ENCODE measurements at regions not wholly inside any gene's neighbourhood (a gene's known extent, or its start where the extent isn't known, plus 50 kb on each side); places are given as distances from the start of the nearest gene placed in this dataset.

GRCh38 chr4:58477950-58478349, 1367.8 kb upstream of the IGFBP7 start:
- Histone ChIP-seq H3K27ac (no peak overlapping the region), H3K9me3 (no peaks in the 10 kb centered on the region), H3K4me1 (no peaks in the 10 kb centered on the region), H3K4me3 (no peak overlapping the region), H3K36me3 (no peaks in the 10 kb centered on the region), H3K27me3 (no peaks in the 10 kb centered on the region)
- intact Hi-C loops (cut with DNase I): no loop called here
- no peak for TF ChIP-seq CTCF (IDR thresholded peaks at IDR 0.05)
- DNase-seq (no peak), ATAC-seq (no peak)

GRCh38 chr4:58477513-58477912, 1367.3 kb upstream of the IGFBP7 start:
- ATAC-seq: no peak
- no peaks in the 10 kb centered on the region for H3K4me1 ChIP-seq
- intact Hi-C loops (cut with DNase I): no loop called here
- H3K36me3 ChIP-seq: no peaks in the 10 kb centered on the region
- H3K27me3 ChIP-seq: no peaks in the 10 kb centered on the region
- no peak overlapping the region for H3K27ac ChIP-seq
- H3K9me3 ChIP-seq: no peaks in the 10 kb centered on the region
- TF ChIP-seq CTCF (IDR thresholded peaks at IDR 0.05): no peak
- DNase-seq: no peak
- H3K4me3 ChIP-seq: no peak overlapping the region

- TF ChIP-seq CTCF (IDR thresholded peaks at IDR 0.05): no peak
- Histone ChIP-seq H3K4me1 (no peaks in the 10 kb centered on the region), H3K9me3 (no peaks in the 10 kb centered on the region), H3K4me3 (no peak overlapping the region), H3K27ac (no peak overlapping the region), H3K36me3 (no peaks in the 10 kb centered on the region), H3K27me3 (no peaks in the 10 kb centered on the region)
- DNase-seq (no peak), ATAC-seq (no peak)
- intact Hi-C loops (cut with DNase I): no loop called here
Observed at GRCh38 chr4:58475097-58475496, 1364.9 kb upstream of the IGFBP7 start.

- no peaks in the 10 kb centered on the region for H3K36me3 ChIP-seq
- intact Hi-C loops (cut with DNase I): no loop called here
- H3K4me3 ChIP-seq: no peak overlapping the region
- H3K9me3 ChIP-seq: peaks cover 0 to 38% of the 10 kb centered on the region in 2 donors
- H3K27me3 ChIP-seq: no peaks in the 10 kb centered on the region
- DNase-seq: no peak
- ATAC-seq: no peak
- H3K4me1 ChIP-seq: no peaks in the 10 kb centered on the region
- TF ChIP-seq CTCF (IDR thresholded peaks at IDR 0.05): no peak
- no peak overlapping the region for H3K27ac ChIP-seq
Observed at GRCh38 chr4:58465031-58465430, 1354.8 kb upstream of the IGFBP7 start.

- H3K9me3 ChIP-seq: peaks cover 0 to 26% of the 10 kb centered on the region in 2 donors
- H3K4me1 ChIP-seq: no peaks in the 10 kb centered on the region
- intact Hi-C loops (cut with DNase I): no loop called here
- H3K27ac ChIP-seq: no peak overlapping the region
- no peaks in the 10 kb centered on the region for H3K36me3 ChIP-seq
- H3K27me3 ChIP-seq: no peaks in the 10 kb centered on the region
- ATAC-seq: no peak
- no peak for TF ChIP-seq CTCF (IDR thresholded peaks at IDR 0.05)
- H3K4me3 ChIP-seq: no peak overlapping the region
- peak in 1 of 4 donors; percentile 74 for DNase-seq
Observed at GRCh38 chr4:58456727-58457384, 1346.7 kb upstream of the IGFBP7 start.

Data from left lung (tissue), 4 donors.